ENCODE measurements at regions not wholly inside any gene's neighbourhood (a gene's known extent, or its start where the extent isn't known, plus 50 kb on each side); places are given as distances from the start of the nearest gene placed in this dataset.
"Not testable (repeated sequence)": the region's sequence is repeated elsewhere in the genome, so short reads cannot be mapped to it uniquely, and the experiment has no call there.

DNA sequence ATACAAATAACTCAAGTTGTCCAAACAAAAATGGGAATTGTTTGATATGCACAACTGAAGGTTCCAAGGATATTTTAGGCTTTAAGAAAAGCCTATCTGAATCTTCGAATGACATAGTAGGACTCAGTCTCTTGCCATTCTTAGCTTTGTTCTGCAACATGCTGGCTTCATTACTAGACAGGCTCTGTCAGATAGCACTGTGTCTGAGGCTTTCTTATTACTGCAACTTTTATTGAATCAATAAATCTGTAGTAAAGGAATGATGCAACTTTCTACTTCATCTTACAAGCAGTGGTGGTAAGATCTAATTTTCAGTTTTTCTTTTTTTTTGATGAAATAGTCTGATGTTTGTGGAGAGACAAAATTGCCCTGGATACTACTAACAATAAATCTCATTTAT is 319.3 kb upstream of the CCDC179 start:
- H3K9ac ChIP-seq (ENCODE audit: low read length), result no peak overlapping the region
- H3K36me3 ChIP-seq (ENCODE audit: control insufficient read depth, insufficient read depth, low read length), result no peaks in the 10 kb centered on the region
- no peaks in the 10 kb centered on the region for H3K4me1 ChIP-seq (ENCODE audit: control insufficient read depth, insufficient read depth, low read length)
- no peak overlapping the region for H3K4me3 ChIP-seq (ENCODE audit: low read length)
- no peaks in the 10 kb centered on the region for H3K9me3 ChIP-seq (ENCODE audit: control insufficient read depth, low read length)
- H3K27me3 ChIP-seq (ENCODE audit: control insufficient read depth, insufficient read depth, low read length), result no peaks in the 10 kb centered on the region

DNA sequence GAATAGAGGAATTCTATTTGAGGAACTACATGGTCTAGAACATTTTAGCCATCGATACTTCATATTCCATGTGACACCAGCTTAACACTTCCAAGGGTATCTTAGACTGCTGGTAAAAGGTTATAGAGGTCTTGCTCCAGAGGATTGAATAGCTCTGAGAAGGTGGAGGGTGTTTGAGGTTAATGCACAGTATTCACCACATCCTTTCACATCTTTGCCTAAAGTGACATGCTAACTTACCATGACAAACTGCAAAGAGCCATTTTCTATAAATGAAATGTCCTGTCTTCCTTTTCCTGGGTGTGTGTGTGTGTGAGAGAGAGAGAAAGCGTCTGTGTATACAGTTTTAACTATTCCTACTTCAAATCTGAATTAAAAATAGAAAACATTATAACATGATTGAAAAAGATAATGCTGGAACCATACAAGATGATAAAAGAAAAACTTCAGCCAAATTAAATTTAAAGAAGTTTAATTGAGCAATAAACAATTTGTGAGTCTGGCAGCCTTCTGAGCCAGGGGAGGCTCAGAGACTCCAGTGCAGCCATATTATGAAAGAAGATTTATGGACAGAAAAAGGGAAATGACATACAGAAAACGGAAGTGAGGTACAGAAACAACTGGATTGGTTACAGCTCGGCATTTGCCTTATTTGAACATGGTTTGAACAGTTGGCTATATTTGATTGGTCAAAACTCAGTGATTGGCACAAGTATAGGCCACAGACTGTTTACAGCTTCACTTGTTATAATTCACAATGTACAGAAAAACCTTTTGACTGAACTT is 320.9 kb upstream of the CCDC179 start:
- Histone ChIP-seq H3K27me3 (ENCODE audit: control insufficient read depth, insufficient read depth, low read length) (no peaks in the 10 kb centered on the region), H3K36me3 (ENCODE audit: control insufficient read depth, insufficient read depth, low read length) (no peaks in the 10 kb centered on the region), H3K4me1 (ENCODE audit: control insufficient read depth, insufficient read depth, low read length) (no peaks in the 10 kb centered on the region), H3K9ac (ENCODE audit: low read length) (no peak overlapping the region), H3K4me3 (ENCODE audit: low read length) (no peak overlapping the region), H3K9me3 (ENCODE audit: control insufficient read depth, low read length) (no peaks in the 10 kb centered on the region)

DNA sequence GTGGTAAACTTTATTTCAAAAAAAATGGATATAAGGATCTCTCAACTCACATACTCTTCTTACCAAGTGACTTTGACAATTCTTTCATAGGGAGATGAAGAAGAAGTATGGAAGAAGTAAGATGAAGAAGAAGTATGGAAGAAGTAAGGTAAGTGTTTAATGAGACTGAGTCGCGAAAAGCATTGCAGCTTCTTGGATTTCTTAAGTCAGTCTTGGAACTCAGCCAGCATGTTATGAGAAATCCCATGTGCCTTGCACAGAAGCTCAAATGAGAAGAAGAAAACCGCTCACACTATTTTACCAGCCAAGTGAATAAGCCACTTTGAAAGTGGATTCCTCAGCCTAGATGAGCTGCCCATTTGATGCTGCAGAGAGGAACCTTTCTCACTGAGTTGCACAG is 332.0 kb upstream of the CCDC179 start:
- no peak overlapping the region for H3K4me3 ChIP-seq (ENCODE audit: low read length)
- no peaks in the 10 kb centered on the region for H3K36me3 ChIP-seq (ENCODE audit: control insufficient read depth, insufficient read depth, low read length)
- no peaks in the 10 kb centered on the region for H3K4me1 ChIP-seq (ENCODE audit: control insufficient read depth, insufficient read depth, low read length)
- no peaks in the 10 kb centered on the region for H3K27me3 ChIP-seq (ENCODE audit: control insufficient read depth, insufficient read depth, low read length)
- no peak overlapping the region for H3K9ac ChIP-seq (ENCODE audit: low read length)
- no peaks in the 10 kb centered on the region for H3K9me3 ChIP-seq (ENCODE audit: control insufficient read depth, low read length)

DNA sequence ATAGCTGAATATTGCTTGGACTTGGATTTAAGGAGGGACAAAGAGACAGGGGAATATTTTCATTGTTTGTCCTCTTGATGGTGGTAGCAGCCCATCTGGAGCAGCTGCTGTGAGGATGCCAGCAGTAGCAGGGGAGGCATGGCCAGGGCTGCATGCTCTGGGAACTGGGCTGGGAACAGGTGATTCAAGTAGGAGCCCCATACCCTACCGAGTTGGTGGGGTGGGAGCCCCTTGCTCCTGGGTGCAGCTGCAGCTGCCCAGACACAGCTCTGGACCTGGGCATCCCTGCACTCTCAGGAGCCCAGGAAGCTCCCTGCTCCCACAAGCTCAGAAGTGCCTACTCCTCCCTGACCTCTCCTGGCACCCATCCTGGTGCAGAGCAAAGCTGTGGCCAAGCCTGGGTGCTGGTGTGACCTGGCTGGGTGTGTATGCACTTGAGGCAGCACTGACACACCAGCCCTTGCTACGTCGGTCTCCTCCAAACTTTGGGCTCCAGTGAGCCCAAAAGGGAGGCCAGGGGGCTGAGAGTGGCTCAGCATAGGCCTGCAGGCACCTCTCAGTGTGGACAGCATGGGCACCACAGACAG is 341.8 kb upstream of the CCDC179 start:
- H3K4me1 ChIP-seq (ENCODE audit: control insufficient read depth, insufficient read depth, low read length), result no peaks in the 10 kb centered on the region
- no peaks in the 10 kb centered on the region for H3K36me3 ChIP-seq (ENCODE audit: control insufficient read depth, insufficient read depth, low read length)
- H3K9ac ChIP-seq (ENCODE audit: low read length), result no peak overlapping the region
- no peak overlapping the region for H3K4me3 ChIP-seq (ENCODE audit: low read length)
- H3K27me3 ChIP-seq (ENCODE audit: control insufficient read depth, insufficient read depth, low read length), result no peaks in the 10 kb centered on the region
- H3K9me3 ChIP-seq (ENCODE audit: control insufficient read depth, low read length), result peaks cover 5% of the 10 kb centered on the region

DNA sequence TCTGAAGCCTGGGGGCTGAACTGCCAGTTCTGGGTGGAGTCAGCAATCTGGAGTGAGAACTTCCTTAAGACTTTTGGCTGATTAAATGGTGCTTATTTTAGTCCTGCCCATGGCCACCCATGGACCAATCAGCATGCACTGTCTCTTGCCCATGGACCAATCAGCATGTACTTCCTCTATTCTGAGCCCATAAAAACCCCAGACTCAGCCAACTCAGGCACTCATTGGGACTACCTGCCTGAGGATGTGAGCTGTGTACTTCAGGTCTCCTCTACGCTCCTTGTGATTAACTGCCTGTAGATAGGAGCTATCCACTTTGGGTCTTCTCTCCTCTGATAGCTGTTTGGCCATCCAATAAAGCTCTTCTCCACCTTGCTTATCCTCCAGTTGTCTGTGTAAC is 342.3 kb upstream of the CCDC179 start:
- Histone ChIP-seq H3K4me1 (ENCODE audit: control insufficient read depth, insufficient read depth, low read length) (no peaks in the 10 kb centered on the region), H3K9me3 (ENCODE audit: control insufficient read depth, low read length) (peaks cover 5% of the 10 kb centered on the region), H3K36me3 (ENCODE audit: control insufficient read depth, insufficient read depth, low read length) (no peaks in the 10 kb centered on the region), H3K27me3 (ENCODE audit: control insufficient read depth, insufficient read depth, low read length) (no peaks in the 10 kb centered on the region), H3K9ac (ENCODE audit: low read length) (no peak overlapping the region), H3K4me3 (ENCODE audit: low read length) (no peak overlapping the region)

DNA sequence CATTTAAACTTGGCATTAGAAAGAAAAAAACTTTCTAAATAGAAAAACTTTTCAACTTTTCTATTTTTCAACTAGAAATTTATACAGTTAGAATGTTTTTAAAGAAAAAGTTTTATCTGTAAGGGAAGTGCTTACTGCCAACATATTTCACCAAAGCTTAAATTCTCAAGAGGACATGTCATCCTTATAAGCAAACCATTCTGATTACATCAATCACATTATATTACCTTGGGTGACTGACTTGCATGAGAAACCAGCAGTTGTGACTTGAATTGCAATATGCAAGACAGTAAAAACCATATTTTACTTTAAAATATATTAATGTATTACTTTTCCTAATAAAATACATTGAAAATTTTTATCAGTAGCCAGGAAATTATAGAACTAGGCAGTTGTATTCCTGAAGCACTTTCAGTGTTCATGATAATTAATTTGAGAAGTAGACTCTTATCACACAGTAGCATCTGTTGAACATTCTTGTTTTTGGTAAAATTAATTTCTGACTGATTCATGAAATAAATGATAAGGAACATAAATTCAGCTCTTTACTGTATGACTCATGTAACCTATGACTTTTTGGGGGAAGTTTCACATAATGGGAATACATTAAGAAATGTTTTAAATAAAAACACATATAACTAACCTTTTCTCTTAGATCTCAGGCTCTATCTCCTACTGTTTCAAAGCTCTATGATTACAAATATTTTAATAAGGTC is 345.0 kb upstream of the CCDC179 start:
- H3K4me1 ChIP-seq (ENCODE audit: control insufficient read depth, insufficient read depth, low read length), result no peaks in the 10 kb centered on the region
- H3K27me3 ChIP-seq (ENCODE audit: control insufficient read depth, insufficient read depth, low read length), result no peaks in the 10 kb centered on the region
- H3K9me3 ChIP-seq (ENCODE audit: control insufficient read depth, low read length), result peaks cover 5% of the 10 kb centered on the region
- no peak overlapping the region for H3K9ac ChIP-seq (ENCODE audit: low read length)
- no peaks in the 10 kb centered on the region for H3K36me3 ChIP-seq (ENCODE audit: control insufficient read depth, insufficient read depth, low read length)
- H3K4me3 ChIP-seq (ENCODE audit: low read length), result no peak overlapping the region

DNA sequence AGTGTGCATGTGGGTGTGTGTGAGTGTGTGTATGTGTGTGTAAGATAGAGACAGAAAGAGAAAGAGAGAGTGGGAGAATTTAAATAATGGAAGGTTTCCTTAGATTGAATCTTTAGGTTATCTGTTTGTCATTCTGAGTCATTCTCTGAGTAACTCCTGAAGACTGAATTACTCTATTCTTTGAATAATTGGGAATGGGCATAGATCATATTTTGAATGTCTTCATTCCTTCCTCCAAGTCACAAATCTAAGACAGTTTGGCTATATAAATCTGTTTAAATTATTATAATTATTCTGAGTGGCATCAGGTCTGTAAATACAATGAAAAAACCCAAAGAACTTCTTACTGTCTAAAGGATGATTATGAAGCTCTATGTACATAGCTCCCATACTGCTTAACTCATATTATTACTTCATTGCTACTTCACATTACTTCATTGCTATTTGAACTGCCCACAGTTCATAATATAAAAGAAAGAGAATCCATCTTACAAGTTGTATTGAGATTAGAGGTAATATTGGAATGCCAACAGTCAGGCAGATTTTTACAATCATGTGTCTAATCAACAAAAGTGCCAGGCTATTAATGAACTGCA is 346.6 kb upstream of the CCDC179 start:
- H3K9ac ChIP-seq (ENCODE audit: low read length), result no peak overlapping the region

DNA sequence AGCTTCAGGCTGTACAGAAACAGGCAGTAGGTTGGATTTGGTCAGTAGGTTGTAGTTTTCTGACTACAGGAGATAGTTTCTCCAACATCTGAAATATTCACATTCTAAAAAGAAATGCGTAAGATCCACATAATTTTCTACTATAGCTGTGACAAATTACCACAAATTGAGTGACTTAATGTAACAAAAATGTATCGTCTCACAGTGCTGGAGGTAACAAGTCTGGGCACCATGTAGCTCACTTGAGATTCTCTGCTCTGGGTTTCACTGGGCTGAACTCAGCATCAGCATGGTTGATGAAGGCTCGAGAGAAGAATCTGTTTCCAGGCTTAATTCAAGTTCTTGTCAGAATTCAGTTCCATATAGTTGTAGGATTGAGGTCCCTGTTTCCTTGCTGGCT is 350.9 kb upstream of the CCDC179 start:
- Histone ChIP-seq H3K9me3 (ENCODE audit: control insufficient read depth, low read length) (no peaks in the 10 kb centered on the region), H3K4me3 (ENCODE audit: low read length) (no peak overlapping the region), H3K27me3 (ENCODE audit: control insufficient read depth, insufficient read depth, low read length) (no peaks in the 10 kb centered on the region), H3K4me1 (ENCODE audit: control insufficient read depth, insufficient read depth, low read length) (no peaks in the 10 kb centered on the region), H3K9ac (ENCODE audit: low read length) (no peak overlapping the region), H3K36me3 (ENCODE audit: control insufficient read depth, insufficient read depth, low read length) (no peaks in the 10 kb centered on the region)

More for the DNA sequence above, 346.6 kb upstream of the CCDC179 start:
- no peaks in the 10 kb centered on the region for H3K36me3 ChIP-seq (ENCODE audit: control insufficient read depth, insufficient read depth, low read length)
- peaks cover 5% of the 10 kb centered on the region for H3K9me3 ChIP-seq (ENCODE audit: control insufficient read depth, low read length)
- no peak overlapping the region for H3K4me3 ChIP-seq (ENCODE audit: low read length)
- H3K4me1 ChIP-seq (ENCODE audit: control insufficient read depth, insufficient read depth, low read length), result no peaks in the 10 kb centered on the region
- no peaks in the 10 kb centered on the region for H3K27me3 ChIP-seq (ENCODE audit: control insufficient read depth, insufficient read depth, low read length)

DNA sequence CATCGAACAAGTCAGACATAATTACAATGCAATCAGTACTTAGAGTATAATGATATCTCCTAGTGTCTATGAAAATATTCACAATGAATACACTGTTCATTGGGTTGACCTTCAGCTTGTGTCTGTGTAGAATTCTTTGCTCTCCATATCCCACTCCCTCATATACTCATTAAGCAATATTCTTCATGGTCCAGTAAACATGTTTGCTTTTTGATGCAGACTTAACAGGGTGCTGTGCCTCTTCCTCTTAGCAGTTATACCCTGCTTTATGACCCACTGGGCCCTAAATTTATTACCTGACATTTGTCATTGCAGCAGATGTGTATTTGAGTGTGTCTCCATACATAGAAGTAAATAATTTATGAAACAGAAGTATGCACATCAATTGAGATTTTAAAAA is 352.5 kb upstream of the CCDC179 start:
- no peaks in the 10 kb centered on the region for H3K27me3 ChIP-seq (ENCODE audit: control insufficient read depth, insufficient read depth, low read length)
- no peaks in the 10 kb centered on the region for H3K4me1 ChIP-seq (ENCODE audit: control insufficient read depth, insufficient read depth, low read length)
- no peaks in the 10 kb centered on the region for H3K9me3 ChIP-seq (ENCODE audit: control insufficient read depth, low read length)
- H3K4me3 ChIP-seq (ENCODE audit: low read length), result no peak overlapping the region
- H3K36me3 ChIP-seq (ENCODE audit: control insufficient read depth, insufficient read depth, low read length), result no peaks in the 10 kb centered on the region
- no peak overlapping the region for H3K9ac ChIP-seq (ENCODE audit: low read length)

DNA sequence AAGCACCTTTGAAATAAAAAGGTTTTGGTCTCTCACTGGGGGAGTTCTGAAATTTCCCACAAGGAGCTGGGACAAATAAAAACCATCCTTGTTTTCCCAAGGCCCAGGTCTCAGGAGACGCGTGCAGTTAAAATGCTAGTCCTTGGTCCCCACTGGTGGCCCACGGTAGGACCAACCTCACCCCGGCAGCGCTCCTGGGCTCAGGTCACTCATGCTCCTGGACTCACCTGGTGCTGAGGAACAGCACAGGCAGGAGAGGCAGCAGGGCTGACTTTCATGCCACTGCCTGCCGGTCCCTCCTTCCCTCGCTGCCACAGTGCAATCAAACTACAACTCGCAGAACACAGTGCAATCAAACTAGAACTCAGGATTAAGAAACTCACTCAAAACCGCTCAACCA is 356.8 kb upstream of the CCDC179 start:
- Histone ChIP-seq H3K9ac (ENCODE audit: low read length) (no peak overlapping the region), H3K36me3 (ENCODE audit: control insufficient read depth, insufficient read depth, low read length) (no peaks in the 10 kb centered on the region), H3K9me3 (ENCODE audit: control insufficient read depth, low read length) (no peaks in the 10 kb centered on the region), H3K4me3 (ENCODE audit: low read length) (no peak overlapping the region), H3K4me1 (ENCODE audit: control insufficient read depth, insufficient read depth, low read length) (no peaks in the 10 kb centered on the region), H3K27me3 (ENCODE audit: control insufficient read depth, insufficient read depth, low read length) (no peaks in the 10 kb centered on the region)

DNA sequence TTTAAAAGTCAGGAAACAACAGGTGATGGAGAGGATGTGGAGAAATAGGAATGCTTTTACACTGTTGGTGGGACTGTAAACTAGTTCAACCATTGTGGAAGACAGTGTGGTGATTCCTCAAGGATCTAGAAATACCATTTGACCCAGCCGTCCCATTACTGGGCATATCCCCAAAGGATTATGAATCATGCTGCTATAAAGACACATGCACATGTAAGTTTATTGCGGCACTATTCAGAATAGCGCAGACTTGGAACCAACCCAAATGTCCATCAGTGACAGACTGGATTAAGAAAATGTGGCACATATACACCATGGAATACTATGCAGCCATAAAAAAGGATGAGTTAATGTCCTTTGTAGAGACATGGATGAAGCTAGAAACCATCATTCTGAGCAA is 359.8 kb upstream of the CCDC179 start:
- not testable (repeated sequence) for H3K4me1 ChIP-seq (ENCODE audit: control insufficient read depth, insufficient read depth, low read length); H3K9ac ChIP-seq (ENCODE audit: low read length); H3K36me3 ChIP-seq (ENCODE audit: control insufficient read depth, insufficient read depth, low read length); H3K9me3 ChIP-seq (ENCODE audit: control insufficient read depth, low read length); H3K4me3 ChIP-seq (ENCODE audit: low read length); H3K27me3 ChIP-seq (ENCODE audit: control insufficient read depth, insufficient read depth, low read length)

DNA sequence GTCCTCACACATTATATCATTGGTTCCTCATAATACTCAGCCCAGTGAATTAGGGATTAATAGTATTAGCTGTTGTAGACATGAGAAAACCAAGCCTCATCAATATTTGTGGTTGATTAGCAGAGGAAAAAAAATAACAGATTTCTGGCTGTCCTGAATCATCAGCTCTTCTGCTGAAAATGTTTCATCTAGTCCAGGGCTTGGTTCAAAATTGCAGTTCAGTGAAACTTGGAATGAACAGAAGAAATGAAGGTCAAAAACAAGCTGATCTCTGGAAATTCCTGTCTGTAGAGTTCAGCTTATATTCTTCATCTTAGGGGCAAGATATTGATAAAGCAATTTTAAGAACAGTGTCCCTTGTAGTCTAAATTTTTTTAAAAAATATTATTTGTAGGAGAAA is 361.1 kb upstream of the CCDC179 start:
- Histone ChIP-seq H3K4me3 (ENCODE audit: low read length) (no peak overlapping the region), H3K27me3 (ENCODE audit: control insufficient read depth, insufficient read depth, low read length) (no peaks in the 10 kb centered on the region), H3K9ac (ENCODE audit: low read length) (no peak overlapping the region), H3K36me3 (ENCODE audit: control insufficient read depth, insufficient read depth, low read length) (no peaks in the 10 kb centered on the region), H3K4me1 (ENCODE audit: control insufficient read depth, insufficient read depth, low read length) (peaks cover 3% of the 10 kb centered on the region), H3K9me3 (ENCODE audit: control insufficient read depth, low read length) (no peaks in the 10 kb centered on the region)

Data from mucosa of stomach (tissue), 1 donor.